A549 (cell line): ENCODE measurements at regions not wholly inside any gene's neighbourhood (a gene's known extent, or its start where the extent isn't known, plus 50 kb on each side); places are given as distances from the start of the nearest gene placed in this dataset.

Experiments used
- ATAC-seq, 2 experiments: fragments of 200-7000 bp in 1 of 2; fragments of >200 bp in 1 of 2; cut with Nextera tagmentation in 1 of 2; cut with Tn5 transposase in 1 of 2; 3 replicates each; pipeline versions ENCODE4 v1.8.0 to v1.9.1; 2018 to 2020; ENCODE audit warnings: mild to moderate bottlenecking in 1 of 2, moderate library complexity in 1 of 2
- CTCF ChIA-PET: fragments of 300-600 bp; sonication (Branson Sonifier 250); formaldehyde crosslinking; extraction: SDS; loops from one replicate; lab custom pipeline; 2021; ENCODE audit warnings: antibody characterized with exemption, inconsistent platforms; lab: Yijun Ruan, JAX
- POLR2A ChIA-PET: fragments of 350-600 bp; formaldehyde crosslinking; extraction: SDS; loops from one replicate; lab custom pipeline; 2021; ENCODE audit warnings: antibody characterized with exemption, inconsistent platforms; lab: Yijun Ruan, JAX
- DNase-seq, 2 experiments: peaks; one replicate each; pipeline versions ENCODE4 v3.0.0 to v3.0.0-alpha.2; 2011 to 2016; ENCODE audit warnings: low read depth in 1 of 2, low spot score in 1 of 2
- FAIRE-seq: peaks from 2 replicates; lab custom pipeline; 2011; peaks lifted over from hg19 to GRCh38; lab: Jason Lieb, UNC
- H3K27ac ChIP-seq, 2 experiments: fragments of >200 bp; sonication (Bioruptor Twin); formaldehyde crosslinking; 3 replicates each; pipeline ENCODE4 v1.5.1; 2016 to 2017
- H3K4me1 ChIP-seq: fragments of >200 bp; sonication (Bioruptor Twin); formaldehyde crosslinking; 3 replicates; pipeline ENCODE4 v1.6.1; 2016
- H3K4me2 ChIP-seq: fragments of >200 bp; sonication (Bioruptor Twin); formaldehyde crosslinking; 3 replicates; pipeline ENCODE4 v1.6.1; 2016
- H3K4me3 ChIP-seq: fragments of >200 bp; sonication (Bioruptor Twin); formaldehyde crosslinking; 3 replicates; pipeline ENCODE4 v1.5.1; 2016
- H3K9me3 ChIP-seq: fragments of >200 bp; sonication (Bioruptor Twin); formaldehyde crosslinking; 3 replicates; pipeline ENCODE4 v1.6.1; 2016
- CBX2 ChIP-seq: fragments of 200-600 bp; sonication (generic); IDR thresholded peaks from 2 replicates; pipeline ENCODE4 v1.6.1; 2016; ENCODE audit warnings: low read depth, mild to moderate bottlenecking, borderline replicate concordance
- CHD2 ChIP-seq: fragments of 150-350 bp; IDR thresholded peaks from 2 replicates; pipeline ENCODE4 v1.6.1; 2014; ENCODE audit warnings: low read length; ENCODE audit not compliant: partially characterized antibody
- CHD4 ChIP-seq: fragments of 200-600 bp; sonication (generic); IDR thresholded peaks from 2 replicates; pipeline ENCODE4 v1.6.1; 2016; ENCODE audit warnings: antibody characterized with exemption, mild to moderate bottlenecking, borderline replicate concordance
- EHF ChIP-seq: fragments of 250-450 bp; sonication (Bioruptor Pico); IDR thresholded peaks from 2 replicates; pipeline ENCODE4 v1.5.0; 2020; ENCODE audit warnings: mild to moderate bottlenecking
- ESRRA ChIP-seq: fragments of 150-350 bp; IDR thresholded peaks from 2 replicates; pipeline ENCODE4 v1.6.1; 2014; ENCODE audit warnings: mild to moderate bottlenecking, low read length, borderline replicate concordance
- FOSB ChIP-seq: fragments of 250-450 bp; sonication (Bioruptor Pico); IDR thresholded peaks from 2 replicates; pipeline ENCODE4 v1.5.0; 2020; ENCODE audit warnings: mild to moderate bottlenecking, moderate library complexity
- FOSL2 ChIP-seq, 2 experiments: fragments of 450-650 bp in 1 of 2; fragments of >200 bp in 1 of 2; sonication (Bioruptor Twin) in 1 of 2; formaldehyde crosslinking; IDR thresholded peaks; 2 replicates each; pipeline versions ENCODE4 v1.5.0 to v1.6.1; 2016 to 2020; ENCODE audit warnings: mild to moderate bottlenecking in 1 of 2, moderate library complexity in 1 of 2
- GATA3 ChIP-seq: IDR thresholded peaks from 2 replicates; pipeline ENCODE4 v1.6.1; 2012; ENCODE audit warnings: borderline replicate concordance
- HOXB5 ChIP-seq: fragments of 250-450 bp; sonication (Bioruptor Pico); IDR thresholded peaks from 2 replicates; pipeline ENCODE4 v1.5.0; 2020; ENCODE audit warnings: mild to moderate bottlenecking, moderate library complexity
- JUN ChIP-seq, 2 experiments: fragments of >200 bp; sonication (Bioruptor Twin); formaldehyde crosslinking; IDR thresholded peaks; 2 replicates in 1 of 2; 3 replicates in 1 of 2; pipeline ENCODE4 v1.6.1; 2016 to 2017
- KDM1A ChIP-seq: fragments of 200-600 bp; sonication (generic); IDR thresholded peaks from 2 replicates; pipeline ENCODE4 v1.6.1; 2016; ENCODE audit warnings: low read depth, mild to moderate bottlenecking
- MAZ ChIP-seq: fragments of 150-350 bp; IDR thresholded peaks from 2 replicates; pipeline ENCODE4 v1.6.1; 2014; ENCODE audit warnings: antibody characterized with exemption, low read depth, low read length, borderline replicate concordance
- NFE2L2 ChIP-seq: fragments of 150-350 bp; conservative IDR thresholded peaks from 2 replicates; pipeline ENCODE4 v1.6.1; 2014; ENCODE audit warnings: low read length
- NPAS2 ChIP-seq: fragments of 250-450 bp; sonication (Bioruptor Pico); IDR thresholded peaks from 2 replicates; pipeline ENCODE4 v1.8.0; 2022; ENCODE audit warnings: mild to moderate bottlenecking, moderate library complexity, borderline replicate concordance
- RAD21 ChIP-seq, 2 experiments: fragments of >200 bp in 1 of 2; sonication (Bioruptor Twin) in 1 of 2; formaldehyde crosslinking in 1 of 2; IDR thresholded peaks in 1 of 2; conservative IDR thresholded peaks in 1 of 2; 2 replicates in 1 of 2; 3 replicates in 1 of 2; pipeline ENCODE4 v1.6.1; 2012 to 2018; ENCODE audit warnings: inconsistent platforms in 1 of 2
- RARB ChIP-seq: fragments of 250-450 bp; sonication (Bioruptor Pico); IDR thresholded peaks from 2 replicates; pipeline ENCODE4 v1.8.0; 2021; ENCODE audit warnings: mild to moderate bottlenecking, moderate library complexity
- RCOR1 ChIP-seq: fragments of 150-350 bp; IDR thresholded peaks from 2 replicates; pipeline ENCODE4 v1.6.1; 2014; ENCODE audit warnings: antibody characterized with exemption, low read length, low read depth
- RFX5 ChIP-seq: fragments of 450-650 bp; IDR thresholded peaks from 2 replicates; pipeline ENCODE4 v1.7.1; 2014; ENCODE audit warnings: antibody characterized with exemption, mild to moderate bottlenecking, moderate library complexity
- RNF2 ChIP-seq: fragments of 200-600 bp; sonication (generic); IDR thresholded peaks from 2 replicates; pipeline ENCODE4 v1.6.1; 2016; ENCODE audit warnings: low read depth, mild to moderate bottlenecking, antibody characterized with exemption, moderate library complexity, borderline replicate concordance
- SREBF2 ChIP-seq: fragments of 450-650 bp; IDR thresholded peaks from 2 replicates; pipeline ENCODE4 v1.6.1; 2014; ENCODE audit warnings: mild to moderate bottlenecking, moderate library complexity
- TFCP2L1 ChIP-seq: fragments of 250-450 bp; sonication (Bioruptor Pico); IDR thresholded peaks from 2 replicates; pipeline ENCODE4 v1.5.0; 2021; ENCODE audit warnings: mild to moderate bottlenecking
- TP53 ChIP-seq: fragments of 250-450 bp; sonication (Bioruptor Pico); IDR thresholded peaks from 2 replicates; pipeline ENCODE4 v1.5.0; 2021; ENCODE audit warnings: mild to moderate bottlenecking, moderate library complexity
- ZC3H11A ChIP-seq: fragments of 450-650 bp; IDR thresholded peaks from 2 replicates; pipeline ENCODE4 v1.6.1; 2014; ENCODE audit warnings: antibody characterized with exemption, mild to moderate bottlenecking
- ZSCAN20 ChIP-seq: fragments of 250-450 bp; sonication (Bioruptor Pico); IDR thresholded peaks from 2 replicates; pipeline ENCODE4 v1.8.0; 2022; ENCODE audit warnings: mild to moderate bottlenecking, moderate library complexity
- WGBS: methylation state at CpG from one replicate; pipeline ENCODE4 v1.1.6; 2017; ENCODE audit errors: missing lambda C conversion rate; 5-methylcytosine and 5-hydroxymethylcytosine counted together
- TF ChIP-seq, protein P1 (sequence below): fragments of 250-450 bp; sonication (Bioruptor Pico); IDR thresholded peaks from 2 replicates; pipeline ENCODE4 v1.5.0; 2021; ENCODE audit warnings: mild to moderate bottlenecking, moderate library complexity, borderline replicate concordance
- TF ChIP-seq, protein P2 (sequence below): fragments of 250-450 bp; sonication (Bioruptor Pico); IDR thresholded peaks from 2 replicates; pipeline ENCODE4 v1.5.0; 2020; ENCODE audit warnings: low read depth, mild to moderate bottlenecking, moderate library complexity
- TF ChIP-seq, protein P3 (sequence below): IDR thresholded peaks from 2 replicates; pipeline ENCODE4 v1.6.1; 2012
- TF ChIP-seq, protein P4 (sequence below): IDR thresholded peaks from 2 replicates; pipeline ENCODE4 v1.6.1; 2012; ENCODE audit warnings: low read depth, borderline replicate concordance
- TF ChIP-seq, protein P5 (sequence below): fragments of 150-350 bp; IDR thresholded peaks from 2 replicates; pipeline ENCODE4 v1.6.1; 2014; ENCODE audit warnings: low read depth, mild to moderate bottlenecking, low read length

DNA sequence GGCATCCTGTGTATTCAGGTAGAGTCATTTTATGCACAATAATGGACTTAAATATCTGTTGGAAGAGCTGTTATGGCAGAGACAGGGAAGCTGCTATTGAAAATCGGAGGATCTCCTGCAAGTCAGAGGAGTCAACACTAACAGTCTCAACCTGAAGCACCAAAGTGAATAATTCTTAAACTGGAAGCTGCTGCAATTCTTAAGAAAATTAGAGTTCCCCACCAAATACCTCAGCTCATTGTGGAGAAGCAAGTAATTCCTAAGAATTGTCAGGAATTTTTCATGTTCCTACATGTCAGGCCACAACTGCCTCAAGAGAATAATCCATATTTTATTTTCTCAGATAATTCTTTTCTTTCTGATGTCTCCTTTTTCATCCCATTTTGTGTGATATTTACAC, 892.6 kb upstream of the LCORL start:
- TF ChIP-seq RARB (CRISPR knock-in tag) (no peak), NFE2L2 (no peak), RCOR1 (no peak), TFCP2L1 (no peak), CHD2 (no peak), CHD4 (no peak)
- TF ChIP-seq, protein P1, sequence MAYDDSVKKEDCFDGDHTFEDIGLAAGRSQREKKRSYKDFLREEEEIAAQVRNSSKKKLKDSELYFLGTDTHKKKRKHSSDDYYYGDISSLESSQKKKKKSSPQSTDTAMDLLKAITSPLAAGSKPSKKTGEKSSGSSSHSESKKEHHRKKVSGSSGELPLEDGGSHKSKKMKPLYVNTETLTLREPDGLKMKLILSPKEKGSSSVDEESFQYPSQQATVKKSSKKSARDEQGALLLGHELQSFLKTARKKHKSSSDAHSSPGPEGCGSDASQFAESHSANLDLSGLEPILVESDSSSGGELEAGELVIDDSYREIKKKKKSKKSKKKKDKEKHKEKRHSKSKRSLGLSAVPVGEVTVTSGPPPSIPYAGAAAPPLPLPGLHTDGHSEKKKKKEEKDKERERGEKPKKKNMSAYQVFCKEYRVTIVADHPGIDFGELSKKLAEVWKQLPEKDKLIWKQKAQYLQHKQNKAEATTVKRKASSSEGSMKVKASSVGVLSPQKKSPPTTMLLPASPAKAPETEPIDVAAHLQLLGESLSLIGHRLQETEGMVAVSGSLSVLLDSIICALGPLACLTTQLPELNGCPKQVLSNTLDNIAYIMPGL (CRISPR knock-in tag) = no peak
- POLR2A ChIA-PET = no interaction called here
- no peak overlapping the region for H3K4me2 ChIP-seq
- no peak overlapping the region for H3K4me3 ChIP-seq
- no peak for FAIRE-seq
- H3K9me3 ChIP-seq = no peaks in the 10 kb centered on the region
- CTCF ChIA-PET = no interaction called here
- no peak overlapping the region for H3K27ac ChIP-seq
- WGBS = 0% methylated on average over 1 of the region's 1 CpG
- ATAC-seq = no peak
- no peak for DNase-seq
- H3K4me1 ChIP-seq = no peaks in the 10 kb centered on the region

DNA sequence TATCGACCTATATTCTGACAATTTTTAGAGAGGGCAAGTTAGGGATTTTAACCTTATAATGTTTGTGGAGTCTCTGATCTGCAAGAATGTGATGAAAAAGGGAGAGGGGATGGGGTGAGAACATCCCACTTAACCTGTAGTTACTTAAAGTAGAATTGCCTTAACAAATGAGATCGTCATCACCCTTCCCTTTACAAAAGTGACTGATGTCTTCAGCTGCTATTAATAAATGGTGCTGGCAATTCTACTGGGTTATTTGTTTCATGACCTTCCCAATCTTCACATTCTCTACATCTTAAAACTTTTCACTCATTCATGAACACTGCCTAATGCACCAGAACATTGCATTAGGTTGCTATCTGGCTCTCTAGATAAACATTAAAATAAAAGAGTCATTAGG, 873.4 kb upstream of the LCORL start:
- ATAC-seq (no peak), DNase-seq (no peak), FAIRE-seq (no peak)
- Histone ChIP-seq H3K9me3 (no peaks in the 10 kb centered on the region), H3K4me3 (no peak overlapping the region), H3K4me2 (no peak overlapping the region), H3K27ac (no peak overlapping the region), H3K4me1 (no peaks in the 10 kb centered on the region)
- 0% methylated on average over 2 of the region's 2 CpGs for WGBS
- ChIA-PET POLR2A (no interaction called here), CTCF (no interaction called here)
- no peak for TF ChIP-seq CBX2
- TF ChIP-seq, protein P2, sequence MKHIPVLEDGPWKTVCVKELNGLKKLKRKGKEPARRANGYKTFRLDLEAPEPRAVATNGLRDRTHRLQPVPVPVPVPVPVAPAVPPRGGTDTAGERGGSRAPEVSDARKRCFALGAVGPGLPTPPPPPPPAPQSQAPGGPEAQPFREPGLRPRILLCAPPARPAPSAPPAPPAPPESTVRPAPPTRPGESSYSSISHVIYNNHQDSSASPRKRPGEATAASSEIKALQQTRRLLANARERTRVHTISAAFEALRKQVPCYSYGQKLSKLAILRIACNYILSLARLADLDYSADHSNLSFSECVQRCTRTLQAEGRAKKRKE = no peak
- TF ChIP-seq TP53 (CRISPR knock-in tag) = no peak
- TF ChIP-seq, protein P3, sequence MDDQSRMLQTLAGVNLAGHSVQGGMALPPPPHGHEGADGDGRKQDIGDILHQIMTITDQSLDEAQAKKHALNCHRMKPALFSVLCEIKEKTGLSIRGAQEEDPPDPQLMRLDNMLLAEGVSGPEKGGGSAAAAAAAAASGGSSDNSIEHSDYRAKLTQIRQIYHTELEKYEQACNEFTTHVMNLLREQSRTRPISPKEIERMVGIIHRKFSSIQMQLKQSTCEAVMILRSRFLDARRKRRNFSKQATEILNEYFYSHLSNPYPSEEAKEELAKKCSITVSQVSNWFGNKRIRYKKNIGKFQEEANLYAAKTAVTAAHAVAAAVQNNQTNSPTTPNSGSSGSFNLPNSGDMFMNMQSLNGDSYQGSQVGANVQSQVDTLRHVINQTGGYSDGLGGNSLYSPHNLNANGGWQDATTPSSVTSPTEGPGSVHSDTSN = no peak
- no peak for TF ChIP-seq RFX5

DNA sequence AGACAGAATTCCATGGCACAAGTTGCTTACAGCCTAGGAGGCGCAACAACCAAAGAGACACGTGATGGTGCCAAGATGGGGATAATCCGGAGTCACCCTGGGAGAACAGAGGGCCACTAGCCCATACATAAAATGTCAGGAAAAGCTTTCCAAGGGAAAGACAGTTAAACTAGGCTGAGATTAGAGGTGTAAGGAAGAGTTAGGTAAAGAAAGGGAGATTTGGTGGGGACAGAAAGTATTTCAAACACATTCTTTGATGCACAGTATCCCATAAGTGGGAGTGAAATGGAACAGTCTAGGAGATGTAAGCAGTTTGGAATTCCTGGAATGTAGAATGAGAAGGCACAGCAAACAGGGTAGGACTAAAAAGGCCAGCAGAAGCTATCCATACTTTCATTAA, 860.9 kb upstream of the LCORL start:
- peak in 1 of 2 experiments; percentile 17 for DNase-seq
- POLR2A ChIA-PET = no interaction called here
- WGBS = 0% methylated on average over 3 of the region's 3 CpGs

More for the DNA sequence above, 860.9 kb upstream of the LCORL start:
- H3K4me1 ChIP-seq = no peaks in the 10 kb centered on the region
- no peak overlapping the region for H3K27ac ChIP-seq
- TF ChIP-seq HOXB5 (CRISPR knock-in tag) (no peak), SREBF2 (no peak), RARB (CRISPR knock-in tag) (no peak), GATA3 (no peak), CHD2 (no peak), RCOR1 (no peak), ZSCAN20 (CRISPR knock-in tag) (no peak), ESRRA (no peak), NPAS2 (no peak), ZC3H11A (no peak), KDM1A (no peak), FOSB (no peak), EHF (CRISPR knock-in tag) (no peak), FOSL2 (IDR thresholded peaks at IDR 0.05) (no peak), FOSL2 (CRISPR knock-in tag; IDR thresholded peaks at IDR 0.05) (no peak), MAZ (no peak), RNF2 (no peak), RAD21 (conservative IDR thresholded peaks at IDR 0.05 in 1 of 2, IDR thresholded peaks at IDR 0.05 in 1 of 2) (no peak), JUN (IDR thresholded peaks at IDR 0.05) (no peak)
- TF ChIP-seq, protein P4, sequence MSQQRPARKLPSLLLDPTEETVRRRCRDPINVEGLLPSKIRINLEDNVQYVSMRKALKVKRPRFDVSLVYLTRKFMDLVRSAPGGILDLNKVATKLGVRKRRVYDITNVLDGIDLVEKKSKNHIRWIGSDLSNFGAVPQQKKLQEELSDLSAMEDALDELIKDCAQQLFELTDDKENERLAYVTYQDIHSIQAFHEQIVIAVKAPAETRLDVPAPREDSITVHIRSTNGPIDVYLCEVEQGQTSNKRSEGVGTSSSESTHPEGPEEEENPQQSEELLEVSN = no peak
- TF ChIP-seq, protein P5, sequence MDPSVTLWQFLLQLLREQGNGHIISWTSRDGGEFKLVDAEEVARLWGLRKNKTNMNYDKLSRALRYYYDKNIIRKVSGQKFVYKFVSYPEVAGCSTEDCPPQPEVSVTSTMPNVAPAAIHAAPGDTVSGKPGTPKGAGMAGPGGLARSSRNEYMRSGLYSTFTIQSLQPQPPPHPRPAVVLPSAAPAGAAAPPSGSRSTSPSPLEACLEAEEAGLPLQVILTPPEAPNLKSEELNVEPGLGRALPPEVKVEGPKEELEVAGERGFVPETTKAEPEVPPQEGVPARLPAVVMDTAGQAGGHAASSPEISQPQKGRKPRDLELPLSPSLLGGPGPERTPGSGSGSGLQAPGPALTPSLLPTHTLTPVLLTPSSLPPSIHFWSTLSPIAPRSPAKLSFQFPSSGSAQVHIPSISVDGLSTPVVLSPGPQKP = no peak
- no peak overlapping the region for H3K4me2 ChIP-seq
- CTCF ChIA-PET = no interaction called here
- no peak for ATAC-seq
- no peaks in the 10 kb centered on the region for H3K9me3 ChIP-seq
- no peak overlapping the region for H3K4me3 ChIP-seq
- no peak for FAIRE-seq
